Erythroblast (primary cell): ENCODE measurements at regions not wholly inside any gene's neighbourhood (a gene's known extent, or its start where the extent isn't known, plus 50 kb on each side); places are given as distances from the start of the nearest gene placed in this dataset.

Experiments
- GATA1 ChIP-seq: IDR thresholded peaks from 2 replicates; pipeline ENCODE4 v1.6.1; 2011; ENCODE audit warnings: low read depth, mild to moderate bottlenecking, control low read depth, low read length, moderate library complexity
- POLR2A ChIP-seq: IDR thresholded peaks from 2 replicates; pipeline ENCODE4 v1.6.1; 2011; ENCODE audit warnings: mild to moderate bottlenecking, low read length

DNA sequence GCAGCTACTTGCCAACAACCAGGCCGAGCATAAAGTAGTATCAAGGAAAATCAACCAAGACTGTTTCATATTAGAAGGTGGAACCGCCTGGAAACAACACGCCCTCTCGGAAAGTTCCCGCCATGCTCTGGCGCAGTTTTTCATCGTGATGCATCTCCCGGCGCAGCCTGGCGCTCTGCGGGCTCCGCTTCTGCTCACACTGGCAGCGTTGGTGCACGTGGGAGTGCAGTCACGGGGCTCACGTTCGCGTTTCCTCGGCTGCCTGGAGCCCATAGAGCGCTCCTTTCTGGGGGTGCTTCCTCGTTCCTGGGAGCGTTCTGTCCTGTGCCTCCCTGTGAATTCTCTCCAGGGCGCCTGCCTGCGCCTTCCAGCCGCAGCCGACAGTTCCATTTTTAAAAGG lies 227.3 kb downstream of the TBXT start:
- no peak for TF ChIP-seq POLR2A
- TF ChIP-seq GATA1, result no peak
